ENCODE measurements at regions not wholly inside any gene's neighbourhood (a gene's known extent, or its start where the extent isn't known, plus 50 kb on each side); places are given as distances from the start of the nearest gene placed in this dataset.

GRCh38 chr4:23602720-23603119, 287.1 kb downstream of the PPARGC1A start:
- TF ChIP-seq POLR2A (IDR thresholded peaks at IDR 0.05; ENCODE audit: low read depth, low read length) (no peak), POU2F2 (IDR thresholded peaks at IDR 0.05; ENCODE audit: low read depth, low read length) (no peak), POLR2AphosphoS5 (IDR thresholded peaks at IDR 0.05; ENCODE audit: low read depth, low read length) (no peak)

Measured in GM12891 (cell line).